H1 (cell line): ENCODE measurements at regions not wholly inside any gene's neighbourhood (a gene's known extent, or its start where the extent isn't known, plus 50 kb on each side); places are given as distances from the start of the nearest gene placed in this dataset.
"Not testable (repeated sequence)": the region's sequence is repeated elsewhere in the genome, so short reads cannot be mapped to it uniquely, and the experiment has no call there.

ENCODE experiments used
- CTCF ChIA-PET: fragments of 300-600 bp; sonication (Branson Sonifier 250); formaldehyde crosslinking; loops from one replicate; lab custom pipeline; 2021; ENCODE audit not compliant: partially characterized antibody; lab: Charles Lee
- POLR2A ChIA-PET: fragments of 300-600 bp; sonication (Branson Sonifier 250); formaldehyde crosslinking; loops from one replicate; lab custom pipeline; 2021; ENCODE audit warnings: inconsistent platforms; ENCODE audit not compliant: partially characterized antibody; lab: Charles Lee
- DNase-seq, 2 experiments: peaks; one replicate each; pipeline versions ENCODE4 v3.0.0 to v3.0.0-alpha.2; 2010 to 2022; ENCODE audit warnings: low spot score in 2 of 2, low read depth in 1 of 2, mixed read lengths in 1 of 2
- FAIRE-seq: peaks from 2 replicates; lab custom pipeline; 2011; peaks lifted over from hg19 to GRCh38; lab: Jason Lieb, UNC
- H2AFZ ChIP-seq: 2 replicates; pipeline ENCODE4 v1.8.1; 2012; ENCODE audit warnings: low read length, inconsistent platforms
- H2AK5ac ChIP-seq: 2 replicates; pipeline ENCODE4 v1.6.1; 2013; ENCODE audit warnings: low read depth, low read length
- H2BK120ac ChIP-seq: replicated peaks from 2 replicates; pipeline ENCODE3; 2013; ENCODE audit warnings: low read depth, low read length, inconsistent platforms
- H2BK12ac ChIP-seq: 2 replicates; pipeline ENCODE4 v1.6.1; 2013; ENCODE audit warnings: low read depth, low read length
- H2BK15ac ChIP-seq: 2 replicates; pipeline ENCODE4 v1.6.1; 2013; ENCODE audit warnings: low read length
- H2BK20ac ChIP-seq: 2 replicates; pipeline ENCODE4 v1.6.1; 2013; ENCODE audit warnings: low read length
- H2BK5ac ChIP-seq: 2 replicates; pipeline ENCODE4 v1.6.1; 2013; ENCODE audit warnings: low read depth, low read length
- H3K14ac ChIP-seq: 2 replicates; pipeline ENCODE4 v1.6.1; 2013; ENCODE audit warnings: inconsistent platforms; ENCODE audit not compliant: insufficient read length
- H3K18ac ChIP-seq: 2 replicates; pipeline ENCODE4 v1.6.1; 2013; ENCODE audit warnings: low read length; ENCODE audit errors: extremely low read depth
- H3K23ac ChIP-seq: 2 replicates; pipeline ENCODE4 v1.6.1; 2013; ENCODE audit warnings: inconsistent platforms; ENCODE audit not compliant: insufficient read length
- H3K23me2 ChIP-seq: 2 replicates; pipeline ENCODE4 v1.6.1; 2013; ENCODE audit warnings: low read depth, low read length
- H3K27ac ChIP-seq: 2 replicates; pipeline ENCODE4 v1.6.1; 2011; ENCODE audit warnings: low read depth, low read length, inconsistent platforms
- H3K27me3 ChIP-seq, 4 experiments: replicated peaks in 1 of 4; 1 replicate in 1 of 4; 2 replicates in 3 of 4; pipeline versions ENCODE4 v1.6.1 to v1.8.1; 2011 to 2013; ENCODE audit warnings: low read length in 3 of 4, mild to moderate bottlenecking in 3 of 4, inconsistent platforms in 2 of 4, mixed read lengths in 2 of 4, moderate library complexity in 1 of 4; ENCODE audit not compliant: control insufficient read depth in 3 of 4, insufficient read depth in 3 of 4; ENCODE audit errors: extremely low read depth in 1 of 4
- H3K36me3 ChIP-seq, 4 experiments: 2 replicates each; pipeline versions ENCODE4 v1.6.1 to v1.8.1; 2011 to 2013; ENCODE audit warnings: mild to moderate bottlenecking in 4 of 4, low read length in 3 of 4, moderate library complexity in 2 of 4, control low read depth in 1 of 4, inconsistent platforms in 1 of 4; ENCODE audit not compliant: insufficient read depth in 4 of 4, control insufficient read depth in 2 of 4
- H3K4ac ChIP-seq: replicated peaks from 2 replicates; pipeline ENCODE3; 2013; ENCODE audit warnings: low read length, low read depth, mixed read lengths, inconsistent platforms; ENCODE audit not compliant: insufficient read length
- H3K4me1 ChIP-seq, 4 experiments: replicated peaks in 1 of 4; 1 replicate in 1 of 4; 2 replicates in 3 of 4; pipeline versions ENCODE4 v1.6.1 to v1.8.1; 2011 to 2013; ENCODE audit warnings: low read length in 3 of 4, inconsistent platforms in 2 of 4, mixed read lengths in 1 of 4; ENCODE audit not compliant: insufficient read depth in 4 of 4, control insufficient read depth in 3 of 4
- H3K4me2 ChIP-seq, 2 experiments: 2 replicates each; pipeline versions ENCODE4 v1.6.1 to v1.8.1; 2011 to 2013; ENCODE audit warnings: low read depth in 2 of 2, low read length in 2 of 2, control low read depth in 1 of 2, inconsistent platforms in 1 of 2, mild to moderate bottlenecking in 1 of 2; ENCODE audit not compliant: insufficient read depth in 1 of 2
- H3K4me3 ChIP-seq, 4 experiments: fragments of 200-600, 300-600 bp in 1 of 4; sonication (generic), shearing (Covaris generic), sonication (Bioruptor Twin) in 1 of 4; 2 replicates each; pipeline versions ENCODE4 v1.5.1 to v1.8.1; 2011 to 2016; ENCODE audit warnings: low read length in 4 of 4, low read depth in 3 of 4, control low read depth in 2 of 4, inconsistent platforms in 2 of 4, mild to moderate bottlenecking in 2 of 4, mixed read lengths in 1 of 4, moderate library complexity in 1 of 4; ENCODE audit not compliant: insufficient read depth in 2 of 4; ENCODE audit errors: extremely low read depth in 1 of 4
- H3K56ac ChIP-seq: replicated peaks from 2 replicates; pipeline ENCODE3; 2013; ENCODE audit warnings: low read depth, mild to moderate bottlenecking, mixed read lengths, low read length, inconsistent platforms; ENCODE audit not compliant: insufficient read length
- H3K79me1 ChIP-seq: 2 replicates; pipeline ENCODE4 v1.6.1; 2013; ENCODE audit warnings: low read depth, low read length, control low read depth
- H3K79me2 ChIP-seq, 2 experiments: 2 replicates each; pipeline versions ENCODE4 v1.6.1 to v1.8.1; 2012 to 2013; ENCODE audit warnings: low read length in 2 of 2, mild to moderate bottlenecking in 2 of 2, inconsistent platforms in 1 of 2; ENCODE audit not compliant: insufficient read depth in 2 of 2, control insufficient read depth in 1 of 2
- H3K9ac ChIP-seq, 4 experiments: replicated peaks in 1 of 4; 1 replicate in 1 of 4; 2 replicates in 3 of 4; pipeline versions ENCODE4 v1.6.1 to v1.8.1; 2011 to 2013; ENCODE audit warnings: low read depth in 3 of 4, low read length in 3 of 4, control low read depth in 2 of 4, mild to moderate bottlenecking in 2 of 4, moderate library complexity in 2 of 4, inconsistent platforms in 1 of 4; ENCODE audit errors: extremely low read depth in 1 of 4
- H3K9me3 ChIP-seq, 2 experiments: 2 replicates each; pipeline versions ENCODE4 v1.6.1 to v1.8.1; 2012 to 2013; ENCODE audit warnings: mild to moderate bottlenecking in 2 of 2, moderate library complexity in 2 of 2, control low read depth in 1 of 2, inconsistent platforms in 1 of 2, low read depth in 1 of 2, low read length in 1 of 2, mixed read lengths in 1 of 2; ENCODE audit not compliant: insufficient read depth in 2 of 2
- H4K20me1 ChIP-seq, 2 experiments: replicated peaks in 1 of 2; 2 replicates each; pipeline versions ENCODE3 to v1.8.1; 2011 to 2013; ENCODE audit warnings: inconsistent platforms in 2 of 2, low read length in 2 of 2, mild to moderate bottlenecking in 1 of 2; ENCODE audit not compliant: insufficient read depth in 2 of 2, control insufficient read depth in 1 of 2
- H4K5ac ChIP-seq: 2 replicates; pipeline ENCODE4 v1.6.1; 2013; ENCODE audit warnings: low read length, low read depth, mixed read lengths, inconsistent platforms; ENCODE audit not compliant: insufficient read length
- H4K8ac ChIP-seq: 2 replicates; pipeline ENCODE4 v1.8.0; 2013; ENCODE audit warnings: mild to moderate bottlenecking, moderate library complexity, low read length, inconsistent platforms; ENCODE audit not compliant: insufficient read depth; ENCODE audit errors: extremely low read depth
- H4K91ac ChIP-seq: replicated peaks from 2 replicates; pipeline ENCODE3; 2013; ENCODE audit warnings: low read length, mixed read lengths, inconsistent platforms; ENCODE audit not compliant: insufficient read length
- WGBS, 2 experiments: shearing (Covaris generic) in 1 of 2; methylation state at CpG; one replicate each; pipeline versions ENCODE4 v1.1.6 to v1.1.7; 2013 to 2015; ENCODE audit warnings: low lambda C conversion rate in 2 of 2, mixed read lengths in 2 of 2, inconsistent platforms in 1 of 2, low coverage in 1 of 2, missing lambda C conversion rate in 1 of 2; ENCODE audit not compliant: insufficient replicate concordance in 2 of 2, insufficient coverage in 1 of 2, insufficient read length in 1 of 2; ENCODE audit errors: extremely low coverage in 1 of 2, missing lambda C conversion rate in 1 of 2; 5-methylcytosine and 5-hydroxymethylcytosine counted together

GRCh38 chr12:24503477-24503876 lies 445.4 kb downstream of the BCAT1 start:
- H3K36me3 ChIP-seq, H3K27me3 ChIP-seq, H2BK120ac ChIP-seq, H2AK5ac ChIP-seq, H3K23ac ChIP-seq, H3K79me1 ChIP-seq, H3K18ac ChIP-seq, H3K4me2 ChIP-seq, H3K9ac ChIP-seq, H3K27ac ChIP-seq, H4K91ac ChIP-seq, DNase-seq, H2AFZ ChIP-seq, H2BK15ac ChIP-seq, H4K5ac ChIP-seq, H2BK12ac ChIP-seq, H3K9me3 ChIP-seq, H2BK20ac ChIP-seq, H3K4me3 ChIP-seq, H4K8ac ChIP-seq, H4K20me1 ChIP-seq, H3K56ac ChIP-seq, H3K23me2 ChIP-seq, H3K4me1 ChIP-seq, H2BK5ac ChIP-seq, POLR2A ChIA-PET, H3K4ac ChIP-seq, H3K14ac ChIP-seq, FAIRE-seq, H3K79me2 ChIP-seq: not testable (repeated sequence)
- CTCF ChIA-PET = interaction anchor here (0.5 kb wide), 1 partner anchor 210 kb away, joined by 4 read pairs; no protein-coding TSS in a partner anchor
- 92% methylated on average over 1 of the region's 1 CpG; no CpG with 5 or more reads in 1 of the 2 experiments for WGBS, 2 experiments
